GM19023 (cell line): ENCODE measurements at regions not wholly inside any gene's neighbourhood (a gene's known extent, or its start where the extent isn't known, plus 50 kb on each side); places are given as distances from the start of the nearest gene placed in this dataset.
"Not testable (repeated sequence)": the region's sequence is repeated elsewhere in the genome, so short reads cannot be mapped to it uniquely, and the experiment has no call there.

Experiments
- ATAC-seq: cut with Tn5 transposase; IDR thresholded peaks from one replicate; pipeline ENCODE4 v1.9.1; 2021; ENCODE audit warnings: mild to moderate bottlenecking, moderate library complexity; ENCODE audit not compliant: unreplicated experiment

GRCh38 chr20:7742479-7742878, 197.8 kb downstream of the HAO1 start:
- ATAC-seq = no peak

- ATAC-seq = no peak
These were observed 195.8 kb downstream of the HAO1 start for GRCh38 chr20:7744411-7744810.

- ATAC-seq = no peak
These were observed 191.6 kb downstream of the HAO1 start for GRCh38 chr20:7748624-7749023.

- ATAC-seq = no peak
These were observed 186.2 kb downstream of the HAO1 start for GRCh38 chr20:7754102-7754501.

GRCh38 chr20:7758406-7758805, 181.9 kb downstream of the HAO1 start:
- ATAC-seq = no peak

- ATAC-seq = no peak
These were observed 179.8 kb downstream of the HAO1 start for GRCh38 chr20:7760247-7761031.

- ATAC-seq = peak; percentile 76
These were observed 175.0 kb downstream of the HAO1 start for GRCh38 chr20:7765221-7765620.

GRCh38 chr20:7770046-7770445, 170.2 kb downstream of the HAO1 start:
- ATAC-seq = no peak

- ATAC-seq = peak; percentile 99
These were observed 169.7 kb downstream of the HAO1 start for GRCh38 chr20:7770578-7770977.

- no peak for ATAC-seq
These were observed 167.9 kb downstream of the HAO1 start for GRCh38 chr20:7772371-7772770.

- no peak for ATAC-seq
These were observed 166.7 kb downstream of the HAO1 start for GRCh38 chr20:7773511-7773910.

GRCh38 chr20:7775072-7775471, 165.2 kb downstream of the HAO1 start:
- ATAC-seq = no peak

GRCh38 chr20:7776148-7776547, 164.1 kb downstream of the HAO1 start:
- no peak for ATAC-seq

- no peak for ATAC-seq
These were observed 150.1 kb downstream of the HAO1 start for GRCh38 chr20:7790189-7790588.

- no peak for ATAC-seq
These were observed 147.9 kb downstream of the HAO1 start for GRCh38 chr20:7792150-7792869.

- no peak for ATAC-seq
These were observed 142.1 kb downstream of the HAO1 start for GRCh38 chr20:7798176-7798575.

GRCh38 chr20:7799862-7800261, 140.4 kb downstream of the HAO1 start:
- ATAC-seq = no peak

GRCh38 chr20:7803411-7804151, 136.7 kb downstream of the HAO1 start:
- ATAC-seq = not testable (repeated sequence)

- ATAC-seq = no peak
These were observed 133.4 kb downstream of the HAO1 start for GRCh38 chr20:7806831-7807230.

- ATAC-seq = no peak
These were observed 123.0 kb downstream of the HAO1 start for GRCh38 chr20:7817286-7817685.

GRCh38 chr20:7818477-7818876, 121.8 kb downstream of the HAO1 start:
- no peak for ATAC-seq

GRCh38 chr20:7820897-7821296, 119.4 kb downstream of the HAO1 start:
- no peak for ATAC-seq
